Jurkat, Clone E6-1 (cell line): ENCODE measurements at regions not wholly inside any gene's neighbourhood (a gene's known extent, or its start where the extent isn't known, plus 50 kb on each side); places are given as distances from the start of the nearest gene placed in this dataset.

ENCODE experiments used
- DNase-seq: peaks from one replicate; pipeline ENCODE4 v3.0.0-alpha.2; 2011; ENCODE audit warnings: low read depth, low spot score
- H3K4me3 ChIP-seq: 2 replicates; pipeline ENCODE4 v1.5.1; 2011; ENCODE audit warnings: mild to moderate bottlenecking, low read length, control low read depth, moderate library complexity

DNA sequence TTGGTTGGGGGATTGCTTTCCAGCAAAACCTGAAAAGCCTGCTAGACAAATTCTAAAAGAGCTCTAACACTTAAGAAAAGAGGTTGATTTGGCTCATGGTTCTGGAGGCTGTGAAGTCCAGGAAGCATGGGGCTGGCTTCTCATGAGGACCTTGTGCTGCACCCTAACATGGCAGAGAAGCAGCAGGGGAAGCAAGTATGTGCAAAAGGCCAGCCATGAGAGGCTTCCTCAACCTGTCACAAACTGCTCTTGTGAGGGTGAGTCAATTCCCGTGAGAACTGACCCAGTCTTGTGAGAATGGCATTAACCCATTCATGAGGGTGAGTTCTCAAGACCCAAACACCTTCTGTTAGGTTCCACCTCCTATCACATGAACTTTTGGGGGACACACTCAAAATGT is 54.3 kb upstream of the IGFBP3 start:
- DNase-seq = no peak
- H3K4me3 ChIP-seq = no peak overlapping the region

- H3K4me3 ChIP-seq = no peak overlapping the region
- DNase-seq = no peak
Measured at GRCh38 chr7:45974540-45975360, 53.7 kb upstream of the IGFBP3 start.

DNA sequence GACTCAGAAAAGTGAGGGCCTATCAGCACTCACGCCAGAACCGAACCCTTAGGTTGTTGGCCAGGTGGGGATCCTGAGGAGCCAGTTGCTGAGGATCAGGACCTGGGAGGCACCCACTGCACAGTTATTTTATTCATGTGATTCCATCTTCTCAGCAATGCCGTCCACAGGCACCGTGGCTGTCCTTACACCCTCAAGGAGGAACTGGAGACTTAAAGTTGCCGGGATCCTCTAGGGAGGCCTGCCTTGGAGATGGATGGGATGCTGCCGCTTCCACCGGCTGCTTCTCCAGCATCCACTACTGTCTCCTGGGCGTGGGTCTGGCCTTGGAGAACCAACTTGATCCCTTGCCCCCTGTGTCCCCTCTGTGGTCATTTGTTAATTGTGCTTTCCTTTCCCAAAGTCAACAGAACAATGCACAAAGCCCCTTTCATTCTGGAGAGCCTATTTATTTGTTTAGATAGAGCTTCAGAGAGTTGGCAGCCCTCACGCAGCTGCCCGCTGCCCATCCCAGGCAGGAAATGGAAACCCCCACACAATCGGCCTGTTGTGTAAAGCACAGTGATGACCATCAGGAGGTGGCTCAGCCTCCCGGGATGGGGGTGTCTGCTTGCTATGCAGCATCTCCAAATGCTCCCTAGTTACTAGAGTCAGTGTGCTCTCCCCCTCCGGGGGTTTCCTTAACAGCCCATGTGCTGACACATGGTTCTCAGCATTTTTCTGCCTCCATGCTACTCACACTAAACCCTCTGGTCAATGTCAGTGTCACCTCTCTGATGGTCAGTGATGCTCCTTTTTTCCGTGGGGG is 52.9 kb upstream of the IGFBP3 start:
- no peak overlapping the region for H3K4me3 ChIP-seq
- no peak for DNase-seq

DNA sequence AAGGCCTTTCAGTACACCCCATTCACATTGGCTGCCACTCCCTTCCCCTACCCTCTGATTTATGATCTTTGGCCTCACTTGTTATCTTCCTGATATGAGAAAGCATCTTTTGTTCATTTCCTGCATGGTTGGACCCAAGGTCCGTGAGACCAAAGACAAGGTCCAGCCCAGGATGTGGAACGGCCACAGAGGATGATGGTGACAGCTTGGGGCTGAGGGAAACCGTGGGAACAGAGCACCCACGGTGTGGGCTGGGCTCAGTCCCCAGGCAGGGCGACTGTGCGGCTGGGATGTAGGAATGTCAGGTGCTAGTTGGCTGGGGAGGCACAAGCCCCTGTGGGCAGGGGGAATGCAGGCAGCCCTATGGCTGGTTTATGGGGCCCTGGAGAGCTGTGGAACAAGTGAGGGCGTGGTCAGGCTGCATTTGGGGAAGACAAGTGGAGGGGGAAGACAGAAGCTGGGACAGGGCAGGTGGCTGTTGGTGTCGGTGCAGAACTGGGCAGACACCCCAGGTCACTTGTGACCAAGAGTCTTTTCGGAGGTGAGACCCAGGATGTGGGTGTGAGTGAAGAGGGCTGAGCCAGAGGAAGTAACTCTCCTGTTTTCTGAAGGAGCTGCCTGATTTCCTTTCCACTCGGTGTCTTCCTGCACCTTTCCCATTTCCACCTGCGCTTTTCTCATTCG is 51.7 kb upstream of the IGFBP3 start:
- no peak for DNase-seq
- H3K4me3 ChIP-seq = no peak overlapping the region

GRCh38 chr7:45971661-45972175 is 50.6 kb upstream of the IGFBP3 start:
- H3K4me3 ChIP-seq = no peak overlapping the region
- no peak for DNase-seq

DNA sequence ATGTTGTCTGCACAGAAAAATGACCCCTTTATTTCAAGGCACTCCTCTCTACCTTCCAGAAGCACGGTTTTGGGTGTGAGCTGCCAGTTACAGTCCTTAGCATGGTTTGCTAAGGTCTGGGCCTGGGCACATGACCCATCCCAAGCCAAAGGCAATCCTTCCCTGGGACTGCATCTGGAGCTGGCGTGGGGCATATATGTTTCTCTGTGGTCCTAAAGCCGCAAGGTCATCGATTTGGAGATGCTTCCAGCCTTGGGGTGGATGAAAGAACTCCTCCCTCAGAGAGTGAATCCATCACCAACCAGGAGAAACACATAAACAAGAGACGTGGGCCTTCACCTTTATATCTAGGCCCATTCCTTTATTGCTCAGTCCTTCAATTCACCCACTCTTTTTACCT is 50.1 kb upstream of the IGFBP3 start:
- H3K4me3 ChIP-seq = no peak overlapping the region
- DNase-seq = no peak
